ENCODE measurements at regions not wholly inside any gene's neighbourhood (a gene's known extent, or its start where the extent isn't known, plus 50 kb on each side); places are given as distances from the start of the nearest gene placed in this dataset.

DNA sequence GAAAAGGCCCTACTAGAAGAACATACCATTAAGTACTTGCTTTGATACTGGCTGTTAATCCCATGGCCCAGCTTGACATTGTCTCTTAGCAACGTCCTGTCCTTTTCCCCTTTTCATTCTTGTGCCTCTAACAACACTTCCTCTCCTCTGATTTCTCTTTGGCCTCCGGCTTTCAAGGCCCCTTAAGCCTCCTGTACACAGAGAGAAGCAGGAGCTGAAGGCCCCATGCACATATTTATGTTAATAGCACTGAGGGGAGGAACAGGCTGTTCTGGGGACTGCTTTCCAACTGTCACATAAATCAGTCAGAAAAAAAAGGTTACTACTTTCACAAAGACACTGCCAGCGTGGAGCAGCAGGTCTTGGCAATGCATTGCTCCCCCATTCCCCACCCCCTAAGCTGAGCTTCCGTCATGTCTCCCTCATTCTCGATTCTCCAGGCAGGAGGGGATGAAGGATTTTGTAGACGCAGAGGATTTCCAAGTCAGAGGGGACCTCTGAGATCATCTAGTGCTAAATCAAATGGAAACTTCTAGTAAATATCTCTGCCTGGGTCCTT lies 257.4 kb upstream of the ADAMTS9 start:
- no peak for DNase-seq (ENCODE audit: low read depth, low spot score)

DNA sequence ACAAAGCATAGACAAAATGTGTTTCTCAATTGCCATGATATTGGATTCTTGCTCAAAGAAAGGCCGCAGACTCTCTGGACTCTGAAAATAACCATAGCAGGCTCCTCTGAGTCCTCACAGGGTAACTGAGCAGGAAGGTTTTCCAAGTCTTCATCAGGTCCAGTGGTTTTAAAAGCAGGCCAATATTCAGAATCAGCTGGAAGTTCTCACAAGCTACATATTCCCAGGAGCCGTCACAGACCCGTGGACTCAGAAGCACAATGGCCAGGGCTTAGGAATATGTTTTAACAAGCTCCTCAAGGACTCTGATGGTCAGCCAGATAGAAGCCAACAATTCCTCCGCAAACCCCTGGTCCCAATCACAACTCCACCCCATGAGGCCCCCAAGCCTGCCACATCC lies 256.1 kb upstream of the ADAMTS9 start:
- Histone ChIP-seq H3K9me3 (ENCODE audit: control insufficient read depth, insufficient read depth, low read length) (no peaks in the 10 kb centered on the region), H3K4me3 (ENCODE audit: low read depth, low read length) (no peak overlapping the region), H3K27me3 (ENCODE audit: control insufficient read depth, insufficient read depth, low read length) (no peaks in the 10 kb centered on the region), H3K27ac (ENCODE audit: low read depth, low read length) (no peak overlapping the region)
- CTCF ChIA-PET = no interaction called here
- POLR2A ChIA-PET = no interaction called here
- DNase-seq (ENCODE audit: low read depth, low spot score) = no peak
- TF ChIP-seq, protein P1, sequence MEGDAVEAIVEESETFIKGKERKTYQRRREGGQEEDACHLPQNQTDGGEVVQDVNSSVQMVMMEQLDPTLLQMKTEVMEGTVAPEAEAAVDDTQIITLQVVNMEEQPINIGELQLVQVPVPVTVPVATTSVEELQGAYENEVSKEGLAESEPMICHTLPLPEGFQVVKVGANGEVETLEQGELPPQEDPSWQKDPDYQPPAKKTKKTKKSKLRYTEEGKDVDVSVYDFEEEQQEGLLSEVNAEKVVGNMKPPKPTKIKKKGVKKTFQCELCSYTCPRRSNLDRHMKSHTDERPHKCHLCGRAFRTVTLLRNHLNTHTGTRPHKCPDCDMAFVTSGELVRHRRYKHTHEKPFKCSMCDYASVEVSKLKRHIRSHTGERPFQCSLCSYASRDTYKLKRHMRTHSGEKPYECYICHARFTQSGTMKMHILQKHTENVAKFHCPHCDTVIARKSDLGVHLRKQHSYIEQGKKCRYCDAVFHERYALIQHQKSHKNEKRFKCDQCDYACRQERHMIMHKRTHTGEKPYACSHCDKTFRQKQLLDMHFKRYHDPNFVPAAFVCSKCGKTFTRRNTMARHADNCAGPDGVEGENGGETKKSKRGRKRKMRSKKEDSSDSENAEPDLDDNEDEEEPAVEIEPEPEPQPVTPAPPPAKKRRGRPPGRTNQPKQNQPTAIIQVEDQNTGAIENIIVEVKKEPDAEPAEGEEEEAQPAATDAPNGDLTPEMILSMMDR (IDR thresholded peaks at IDR 0.05; ENCODE audit: low read depth, low read length) = no peak

More for the DNA sequence above, 257.4 kb upstream of the ADAMTS9 start:
- no peak overlapping the region for H3K4me3 ChIP-seq (ENCODE audit: low read depth, low read length)
- POLR2A ChIA-PET = no interaction called here
- TF ChIP-seq, protein P1 (IDR thresholded peaks at IDR 0.05; ENCODE audit: low read depth, low read length) = no peak
- no peak overlapping the region for H3K27ac ChIP-seq (ENCODE audit: low read depth, low read length)
- no peaks in the 10 kb centered on the region for H3K27me3 ChIP-seq (ENCODE audit: control insufficient read depth, insufficient read depth, low read length)
- CTCF ChIA-PET = no interaction called here
- no peaks in the 10 kb centered on the region for H3K9me3 ChIP-seq (ENCODE audit: control insufficient read depth, insufficient read depth, low read length)

DNA sequence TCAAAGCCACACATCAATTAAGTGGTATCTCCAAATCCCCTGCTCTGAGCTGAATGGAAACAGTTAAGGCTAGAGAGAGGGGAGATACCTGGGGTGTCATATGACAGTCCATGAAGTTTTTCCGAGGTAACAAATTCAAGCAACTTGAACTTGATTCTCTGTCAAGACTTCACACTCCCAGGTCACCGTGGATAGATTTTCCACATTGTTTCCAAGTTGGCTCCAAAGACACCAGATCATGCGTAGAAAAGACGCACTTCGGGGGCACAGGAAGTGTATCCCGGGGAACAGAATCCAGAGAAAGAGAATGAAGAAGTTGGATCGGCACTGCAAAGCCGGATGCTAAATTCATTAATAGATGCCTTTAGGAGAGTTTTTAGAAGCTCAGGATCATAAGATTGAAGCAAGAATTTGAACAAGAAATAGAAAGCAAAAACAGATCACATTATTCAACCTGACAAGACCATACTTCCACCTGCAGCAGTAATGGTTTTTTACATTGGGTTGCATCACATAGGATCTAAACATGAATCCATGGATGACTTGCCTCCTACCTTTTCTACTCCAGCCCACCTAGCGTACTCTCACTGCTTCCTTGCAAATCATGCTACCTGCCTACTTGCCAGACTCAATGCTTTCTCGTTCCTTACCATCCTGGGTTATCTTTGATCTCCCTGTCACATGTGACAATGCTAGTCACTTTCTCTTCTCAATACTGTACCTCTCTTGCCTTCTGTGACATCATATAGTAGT lies 253.0 kb upstream of the ADAMTS9 start:
- ChIA-PET POLR2A (no interaction called here), CTCF (no interaction called here)
- no peak overlapping the region for H3K4me3 ChIP-seq (ENCODE audit: low read depth, low read length)
- H3K9me3 ChIP-seq (ENCODE audit: control insufficient read depth, insufficient read depth, low read length) = no peaks in the 10 kb centered on the region
- no peak overlapping the region for H3K27ac ChIP-seq (ENCODE audit: low read depth, low read length)
- DNase-seq (ENCODE audit: low read depth, low spot score) = no peak
- H3K27me3 ChIP-seq (ENCODE audit: control insufficient read depth, insufficient read depth, low read length) = no peaks in the 10 kb centered on the region
- TF ChIP-seq, protein P1 (IDR thresholded peaks at IDR 0.05; ENCODE audit: low read depth, low read length) = no peak

DNA sequence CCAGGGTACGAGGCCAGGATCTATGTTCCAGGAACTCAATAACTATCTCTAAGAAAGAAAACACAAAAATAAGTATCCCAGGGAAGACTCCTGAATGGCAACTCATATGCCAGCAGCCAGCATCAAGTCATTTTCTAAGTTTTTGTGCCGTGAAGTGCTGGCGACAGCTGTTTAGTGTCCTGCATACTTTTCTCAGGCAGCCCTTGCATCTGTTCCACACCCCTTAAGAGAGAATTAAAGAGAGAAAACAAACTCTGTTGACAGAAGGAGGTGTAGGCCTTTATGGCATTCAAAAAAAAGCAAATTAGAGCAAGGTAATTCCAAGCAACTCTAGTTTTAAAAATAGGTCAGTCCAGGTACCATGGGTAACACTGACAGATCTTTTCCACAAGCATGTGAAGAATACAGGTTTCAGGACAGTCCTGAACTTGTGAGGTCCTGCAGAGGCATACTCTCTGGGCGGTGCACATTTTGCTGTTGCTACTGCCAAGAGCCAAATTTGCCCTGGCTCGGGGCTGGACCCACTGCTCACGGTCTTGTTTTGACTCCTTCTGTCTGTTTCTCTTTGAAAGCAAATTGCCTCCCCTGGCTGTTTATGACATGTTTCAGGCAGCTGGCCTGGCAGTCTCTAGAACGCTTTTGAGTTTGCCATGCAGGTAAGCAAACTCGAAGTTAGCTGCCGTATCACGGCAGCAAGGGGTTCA lies 252.1 kb upstream of the ADAMTS9 start:
- no peak for DNase-seq (ENCODE audit: low read depth, low spot score)
- ChIA-PET POLR2A (no interaction called here), CTCF (no interaction called here)
- TF ChIP-seq, protein P1 (IDR thresholded peaks at IDR 0.05; ENCODE audit: low read depth, low read length) = no peak
- Histone ChIP-seq H3K27me3 (ENCODE audit: control insufficient read depth, insufficient read depth, low read length) (no peaks in the 10 kb centered on the region), H3K4me3 (ENCODE audit: low read depth, low read length) (no peak overlapping the region), H3K27ac (ENCODE audit: low read depth, low read length) (no peak overlapping the region), H3K9me3 (ENCODE audit: control insufficient read depth, insufficient read depth, low read length) (no peaks in the 10 kb centered on the region)

DNA sequence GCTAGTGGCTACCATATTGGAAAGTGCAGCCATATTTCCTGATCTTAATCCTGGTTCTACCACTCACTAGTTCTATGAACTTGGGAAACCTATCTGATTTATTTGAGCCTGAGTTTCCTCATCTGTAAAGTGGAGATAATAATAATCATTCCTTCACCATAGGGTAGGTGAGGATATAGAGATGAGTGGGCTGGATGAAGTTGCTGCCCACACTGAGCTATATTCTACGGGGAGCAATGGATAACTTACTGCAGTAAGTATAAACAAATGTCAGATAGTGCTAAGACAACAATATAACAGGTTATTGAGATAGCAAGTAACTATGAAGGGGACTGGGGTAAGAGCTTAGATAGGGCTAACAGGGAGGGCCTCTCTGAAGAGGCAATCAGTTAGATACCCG lies 251.5 kb upstream of the ADAMTS9 start:
- ChIA-PET POLR2A (no interaction called here), CTCF (no interaction called here)
- DNase-seq (ENCODE audit: low read depth, low spot score) = no peak
- Histone ChIP-seq H3K27ac (ENCODE audit: low read depth, low read length) (no peak overlapping the region), H3K9me3 (ENCODE audit: control insufficient read depth, insufficient read depth, low read length) (no peaks in the 10 kb centered on the region), H3K27me3 (ENCODE audit: control insufficient read depth, insufficient read depth, low read length) (no peaks in the 10 kb centered on the region), H3K4me3 (ENCODE audit: low read depth, low read length) (no peak overlapping the region)
- TF ChIP-seq, protein P1 (IDR thresholded peaks at IDR 0.05; ENCODE audit: low read depth, low read length) = no peak
